Activated T-cell treated with anti-CD3 and anti-CD28 coated beads, Interleukin-2, amount 50 U/mL, for 4 hours (primary cell): ENCODE measurements at regions not wholly inside any gene's neighbourhood (a gene's known extent, or its start where the extent isn't known, plus 50 kb on each side); places are given as distances from the start of the nearest gene placed in this dataset.
"Not testable (repeated sequence)": the region's sequence is repeated elsewhere in the genome, so short reads cannot be mapped to it uniquely, and the experiment has no call there.

ENCODE experiments used
- ATAC-seq, 2 donors: fragments of 200-7000 bp; cut with Tn5 transposase; one replicate each; pipeline ENCODE4 v1.10.0; 2021
- DNase-seq: peaks from one replicate; pipeline ENCODE4 v3.0.0-alpha.2; 2020
- H3K27me3 Mint-ChIP-seq: one replicate; pipeline ENCODE4 v1.8.0; 2021; ENCODE audit warnings: low read depth, mixed read lengths
- H3K36me3 Mint-ChIP-seq: one replicate; pipeline ENCODE4 v1.8.0; 2022; ENCODE audit warnings: mixed read lengths; ENCODE audit not compliant: insufficient read depth
- H3K4me1 Mint-ChIP-seq: one replicate; pipeline ENCODE4 v1.8.0; 2021; ENCODE audit warnings: low read depth, mixed read lengths
- H3K4me3 Mint-ChIP-seq: one replicate; pipeline ENCODE4 v1.8.0; 2021; ENCODE audit warnings: mild to moderate bottlenecking, moderate library complexity, mixed read lengths
- H3K9me3 Mint-ChIP-seq: one replicate; pipeline ENCODE4 v1.8.0; 2021; ENCODE audit warnings: mixed read lengths

DNA sequence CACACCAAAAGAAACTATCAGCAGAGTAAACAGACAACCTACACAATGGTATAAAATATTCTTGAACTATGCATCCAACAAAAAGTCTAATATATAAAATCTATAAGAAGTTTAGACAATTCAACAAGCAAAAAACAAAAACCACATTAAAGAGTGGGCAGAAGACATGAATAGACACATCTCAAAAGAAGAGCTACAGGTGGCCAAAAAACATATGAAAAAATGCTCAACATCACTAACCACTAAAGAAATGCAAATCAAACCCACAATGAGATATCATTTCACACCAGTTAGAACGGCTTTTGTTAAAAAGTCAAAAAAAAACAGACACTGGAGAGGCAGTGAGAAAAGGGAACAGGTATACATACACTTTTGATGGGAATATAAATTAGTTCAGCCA is 348.9 kb upstream of the MAF start:
- ATAC-seq (no peak), DNase-seq (no peak)
- Mint-ChIP-seq H3K27me3 (peaks cover 9% of the 10 kb centered on the region), H3K4me3 (no peak overlapping the region), H3K4me1 (no peaks in the 10 kb centered on the region), H3K36me3 (no peaks in the 10 kb centered on the region), H3K9me3 (no peaks in the 10 kb centered on the region)

DNA sequence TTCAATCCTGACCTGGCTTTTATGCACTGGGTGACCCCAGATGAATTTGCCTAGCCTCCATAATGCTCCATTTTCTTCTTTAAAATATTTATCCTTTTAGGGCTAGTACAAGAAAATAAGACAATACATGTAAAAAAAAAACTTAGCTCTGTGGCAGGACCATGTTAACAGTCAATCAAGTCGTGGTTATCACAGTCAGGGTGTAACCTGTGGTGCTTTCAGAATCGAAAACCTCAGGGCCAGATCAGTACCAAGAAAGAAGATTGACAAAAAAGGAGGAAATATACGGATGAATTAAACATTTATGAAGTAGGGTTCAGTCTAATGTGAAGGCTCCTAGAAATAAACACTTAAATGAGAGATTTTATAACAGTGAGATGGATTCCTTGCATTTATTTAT is 347.2 kb upstream of the MAF start:
- H3K4me1 Mint-ChIP-seq: no peaks in the 10 kb centered on the region
- no peaks in the 10 kb centered on the region for H3K36me3 Mint-ChIP-seq
- DNase-seq (no peak), ATAC-seq (no peak)
- H3K4me3 Mint-ChIP-seq: no peak overlapping the region
- peaks cover 9% of the 10 kb centered on the region for H3K27me3 Mint-ChIP-seq
- no peaks in the 10 kb centered on the region for H3K9me3 Mint-ChIP-seq

DNA sequence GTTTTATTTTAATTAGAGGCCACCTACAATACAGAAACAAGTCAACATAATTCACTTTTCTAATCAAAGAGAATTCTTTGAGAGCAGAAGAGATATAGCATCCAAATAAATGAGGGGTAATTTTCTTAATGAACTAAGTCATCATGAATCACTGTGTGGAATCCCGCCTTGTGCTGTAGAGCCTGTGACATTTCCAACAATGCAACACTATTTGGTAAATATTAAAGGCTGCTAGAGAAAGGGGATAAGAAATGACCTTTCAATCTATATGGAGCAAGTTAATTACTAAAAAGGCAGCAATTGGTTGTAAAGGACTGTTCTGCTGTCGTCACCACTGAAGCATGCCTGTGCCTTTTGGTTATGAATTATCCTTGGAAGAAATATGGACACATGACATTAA is 345.7 kb upstream of the MAF start:
- ATAC-seq: no peak
- H3K27me3 Mint-ChIP-seq: peaks cover 6% of the 10 kb centered on the region

DNA sequence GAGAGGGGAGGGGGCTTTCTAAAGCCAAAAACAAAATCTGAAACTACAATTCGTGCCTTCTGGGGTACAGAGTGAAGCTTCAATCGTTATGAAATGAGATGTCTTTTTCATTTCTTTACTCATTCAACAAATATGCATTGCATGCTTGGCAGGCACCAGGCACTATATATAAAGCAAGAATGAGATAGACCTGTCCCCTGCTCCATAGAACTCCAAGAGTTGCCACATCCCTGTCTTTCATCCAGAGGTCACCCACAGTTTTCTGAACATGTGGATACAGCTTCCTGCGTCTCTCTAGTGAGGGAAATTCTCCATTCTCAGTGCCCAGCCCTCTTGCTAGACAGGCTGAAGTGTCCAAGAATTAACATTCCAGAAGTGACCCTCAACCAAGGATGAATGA is 343.2 kb upstream of the MAF start:
- ATAC-seq (no peak), DNase-seq (no peak)
- no peak overlapping the region for H3K4me3 Mint-ChIP-seq
- peaks cover 3% of the 10 kb centered on the region for H3K27me3 Mint-ChIP-seq
- H3K4me1 Mint-ChIP-seq: no peaks in the 10 kb centered on the region
- H3K9me3 Mint-ChIP-seq: no peaks in the 10 kb centered on the region
- H3K36me3 Mint-ChIP-seq: no peaks in the 10 kb centered on the region

More for the DNA sequence above, 345.7 kb upstream of the MAF start:
- H3K4me1 Mint-ChIP-seq: no peaks in the 10 kb centered on the region
- no peaks in the 10 kb centered on the region for H3K36me3 Mint-ChIP-seq
- no peak for DNase-seq
- H3K4me3 Mint-ChIP-seq: no peak overlapping the region
- no peaks in the 10 kb centered on the region for H3K9me3 Mint-ChIP-seq

DNA sequence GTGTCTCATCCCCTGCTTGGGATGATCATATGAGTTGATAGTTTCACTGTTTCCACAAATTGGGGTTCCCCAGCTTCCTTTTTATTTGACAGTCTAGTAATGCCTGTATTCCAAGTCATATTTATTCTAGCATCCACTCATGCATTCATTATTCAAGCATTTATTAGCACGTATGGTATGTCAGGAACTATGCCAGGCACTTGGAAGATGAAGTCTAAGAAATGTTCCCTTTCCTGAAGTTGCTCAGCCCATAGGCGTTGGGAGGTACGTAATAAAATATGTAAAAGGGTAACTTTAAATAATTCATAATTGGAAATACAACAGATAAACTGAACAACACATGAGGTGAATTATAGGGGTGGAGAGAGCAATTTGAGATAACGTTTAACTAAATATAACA is 338.0 kb upstream of the MAF start:
- Mint-ChIP-seq H3K36me3 (no peaks in the 10 kb centered on the region), H3K4me1 (no peaks in the 10 kb centered on the region), H3K27me3 (no peaks in the 10 kb centered on the region), H3K4me3 (no peak overlapping the region), H3K9me3 (no peaks in the 10 kb centered on the region)
- no peak for ATAC-seq
- no peak for DNase-seq

DNA sequence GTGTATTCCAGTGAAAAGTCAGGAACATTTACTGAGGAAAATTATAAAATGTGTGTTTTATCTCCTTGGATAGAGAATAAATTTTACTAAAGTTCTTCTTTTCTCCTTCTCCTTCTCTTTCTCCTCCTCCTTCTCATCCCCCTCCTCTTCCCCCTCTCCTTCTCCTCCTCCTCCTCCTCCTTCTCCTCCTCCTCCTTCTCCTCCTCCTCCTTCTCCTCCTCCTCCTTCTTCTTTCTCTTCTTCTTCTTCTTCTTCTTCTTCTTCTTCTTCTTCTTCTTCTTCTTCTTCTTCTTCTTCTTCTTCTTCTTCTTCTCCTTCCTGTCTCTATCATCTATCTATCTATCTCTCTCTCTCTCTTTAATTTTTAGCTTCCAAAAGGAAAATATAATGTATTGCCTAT is 337.1 kb upstream of the MAF start:
- not testable (repeated sequence) for ATAC-seq, H3K4me1 Mint-ChIP-seq, H3K36me3 Mint-ChIP-seq, H3K27me3 Mint-ChIP-seq, H3K9me3 Mint-ChIP-seq, DNase-seq, H3K4me3 Mint-ChIP-seq

DNA sequence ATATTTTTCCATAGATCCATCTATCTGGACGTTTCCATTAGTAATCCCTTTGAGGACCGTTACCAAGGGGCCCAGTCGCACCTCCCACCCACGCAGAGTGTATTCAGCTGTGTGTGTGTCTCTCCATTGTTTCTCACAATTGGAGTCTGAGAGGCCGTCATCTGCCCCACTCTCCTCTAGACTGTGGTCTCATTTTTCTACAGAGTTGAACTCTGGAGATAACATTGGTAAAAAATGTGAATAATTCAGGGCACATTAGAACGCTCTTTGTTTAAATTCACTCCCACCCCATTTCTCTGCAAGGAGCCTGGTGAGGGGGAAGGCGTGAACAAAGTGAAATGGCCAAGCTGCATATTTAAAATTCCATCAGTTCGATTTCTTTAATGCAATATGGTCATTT is 333.1 kb upstream of the MAF start:
- ATAC-seq: no peak

DNA sequence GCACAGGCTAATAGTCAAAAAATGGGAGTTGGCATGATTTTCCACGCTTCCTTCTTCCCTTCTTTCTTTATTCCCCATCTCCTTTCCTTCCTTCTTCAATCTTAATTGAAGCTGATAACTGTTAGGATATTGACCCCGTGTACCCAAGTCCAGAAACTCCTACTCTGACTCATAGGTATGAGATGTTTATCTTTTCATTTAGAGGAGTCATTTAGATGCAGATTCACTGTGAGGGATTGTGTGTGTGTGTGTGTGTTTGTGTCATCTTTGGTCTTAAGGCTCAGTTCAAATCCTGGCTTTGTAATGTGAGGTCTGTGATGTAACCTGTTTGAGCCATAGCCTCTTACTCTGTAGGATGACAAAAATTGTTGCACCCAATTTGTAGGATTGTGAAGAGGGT is 332.0 kb upstream of the MAF start:
- H3K36me3 Mint-ChIP-seq: no peaks in the 10 kb centered on the region
- ATAC-seq (no peak), DNase-seq (no peak)
- H3K4me3 Mint-ChIP-seq: no peak overlapping the region
- no peaks in the 10 kb centered on the region for H3K27me3 Mint-ChIP-seq
- no peaks in the 10 kb centered on the region for H3K9me3 Mint-ChIP-seq
- no peaks in the 10 kb centered on the region for H3K4me1 Mint-ChIP-seq

More for the DNA sequence above, 333.1 kb upstream of the MAF start:
- no peaks in the 10 kb centered on the region for H3K4me1 Mint-ChIP-seq
- H3K9me3 Mint-ChIP-seq: no peaks in the 10 kb centered on the region
- no peaks in the 10 kb centered on the region for H3K27me3 Mint-ChIP-seq
- no peaks in the 10 kb centered on the region for H3K36me3 Mint-ChIP-seq
- no peak for DNase-seq
- H3K4me3 Mint-ChIP-seq: no peak overlapping the region

DNA sequence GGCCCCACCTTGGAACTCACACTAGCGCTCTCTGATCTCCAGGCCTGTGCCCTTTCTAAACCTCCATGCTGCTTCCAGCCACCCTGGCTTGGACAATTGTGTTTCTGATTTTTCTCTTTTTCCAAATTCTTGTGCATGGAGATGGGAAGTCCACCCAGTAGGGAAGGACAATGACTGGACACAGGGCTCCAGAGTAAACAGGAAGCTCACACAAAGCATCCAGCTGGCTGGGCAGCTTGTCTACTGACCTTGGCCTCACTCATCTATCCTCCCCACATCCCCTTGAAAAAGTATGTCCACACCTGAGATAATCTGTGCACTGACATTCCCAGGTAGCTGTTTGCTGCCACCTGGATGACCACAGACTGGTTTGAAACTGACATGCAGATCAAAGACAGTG is 331.2 kb upstream of the MAF start:
- Mint-ChIP-seq H3K9me3 (no peaks in the 10 kb centered on the region), H3K36me3 (no peaks in the 10 kb centered on the region), H3K4me1 (no peaks in the 10 kb centered on the region), H3K4me3 (no peak overlapping the region), H3K27me3 (no peaks in the 10 kb centered on the region)
- ATAC-seq (no peak), DNase-seq (no peak)

DNA sequence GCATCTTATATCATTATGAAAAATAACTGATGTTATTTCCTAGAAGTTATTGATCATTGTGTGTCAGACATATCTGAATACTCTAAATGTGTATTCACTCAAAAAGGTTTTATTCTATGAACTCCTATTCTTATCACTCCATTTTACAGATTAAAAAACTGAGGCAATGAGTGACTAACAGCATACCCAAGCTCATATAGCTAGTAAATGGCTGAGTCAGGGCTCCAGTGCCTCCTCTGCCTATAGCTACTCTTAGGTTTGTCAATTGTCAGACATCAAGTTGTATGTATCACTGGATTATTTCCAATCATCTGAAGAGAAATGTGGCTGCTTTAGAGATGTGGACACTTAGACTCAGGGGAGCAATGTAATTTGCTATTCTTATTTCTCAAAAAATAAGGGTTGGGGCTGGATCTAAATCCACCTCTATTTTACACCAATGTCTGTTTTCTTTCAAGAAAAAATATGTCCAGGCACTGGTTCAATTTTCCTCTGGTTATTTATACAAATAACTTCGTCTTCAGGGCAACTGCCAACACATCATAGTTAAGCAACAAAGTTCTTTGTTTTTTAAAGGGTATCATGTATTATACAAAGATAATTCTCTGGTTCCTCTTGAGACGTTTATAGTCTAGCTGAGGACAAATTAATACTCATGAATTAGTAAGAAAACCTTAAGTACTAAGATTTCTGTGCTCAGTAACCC is 328.9 kb upstream of the MAF start:
- H3K4me1 Mint-ChIP-seq: no peaks in the 10 kb centered on the region

DNA sequence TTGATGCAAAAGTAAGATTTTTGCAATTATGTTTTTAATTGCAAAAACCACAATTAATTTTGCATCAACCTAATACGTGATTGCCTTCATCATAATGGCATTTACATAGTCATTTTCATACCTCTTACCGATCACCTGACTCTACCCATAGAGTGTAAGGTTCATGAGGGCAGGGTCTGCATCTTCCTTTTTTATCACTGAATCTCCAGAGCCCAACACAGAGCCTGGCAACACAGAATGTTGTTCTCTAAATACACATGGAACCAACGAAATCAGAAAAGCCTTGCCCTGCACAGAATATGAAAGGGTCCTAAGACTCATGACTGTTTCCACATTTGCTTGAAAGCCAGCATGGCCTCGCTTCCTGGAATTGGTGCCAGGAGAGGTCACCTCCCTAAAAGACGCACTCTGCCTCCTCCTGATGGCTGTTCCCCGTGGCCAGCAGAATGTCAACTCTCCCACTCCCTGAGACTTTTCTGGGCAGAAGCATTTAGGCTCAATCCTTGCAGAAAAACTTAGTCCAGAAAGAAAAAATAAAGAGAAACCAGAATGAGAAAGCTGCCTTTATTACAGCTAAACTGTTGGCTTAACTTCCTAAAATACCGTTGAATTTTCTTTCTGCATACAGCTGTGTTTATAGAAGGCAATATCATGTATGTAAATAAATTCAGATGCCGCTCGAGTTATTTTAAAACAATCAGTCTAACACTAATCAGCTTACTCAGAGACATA is 327.8 kb upstream of the MAF start:
- H3K4me3 Mint-ChIP-seq: no peak overlapping the region
- no peaks in the 10 kb centered on the region for H3K9me3 Mint-ChIP-seq
- no peaks in the 10 kb centered on the region for H3K4me1 Mint-ChIP-seq
- no peaks in the 10 kb centered on the region for H3K27me3 Mint-ChIP-seq
- no peaks in the 10 kb centered on the region for H3K36me3 Mint-ChIP-seq
- no peak for DNase-seq
- ATAC-seq: no peak

More for the DNA sequence above, 328.9 kb upstream of the MAF start:
- ATAC-seq: no peak
- Mint-ChIP-seq H3K4me3 (no peak overlapping the region), H3K36me3 (no peaks in the 10 kb centered on the region), H3K9me3 (no peaks in the 10 kb centered on the region), H3K27me3 (no peaks in the 10 kb centered on the region)
- DNase-seq: no peak

DNA sequence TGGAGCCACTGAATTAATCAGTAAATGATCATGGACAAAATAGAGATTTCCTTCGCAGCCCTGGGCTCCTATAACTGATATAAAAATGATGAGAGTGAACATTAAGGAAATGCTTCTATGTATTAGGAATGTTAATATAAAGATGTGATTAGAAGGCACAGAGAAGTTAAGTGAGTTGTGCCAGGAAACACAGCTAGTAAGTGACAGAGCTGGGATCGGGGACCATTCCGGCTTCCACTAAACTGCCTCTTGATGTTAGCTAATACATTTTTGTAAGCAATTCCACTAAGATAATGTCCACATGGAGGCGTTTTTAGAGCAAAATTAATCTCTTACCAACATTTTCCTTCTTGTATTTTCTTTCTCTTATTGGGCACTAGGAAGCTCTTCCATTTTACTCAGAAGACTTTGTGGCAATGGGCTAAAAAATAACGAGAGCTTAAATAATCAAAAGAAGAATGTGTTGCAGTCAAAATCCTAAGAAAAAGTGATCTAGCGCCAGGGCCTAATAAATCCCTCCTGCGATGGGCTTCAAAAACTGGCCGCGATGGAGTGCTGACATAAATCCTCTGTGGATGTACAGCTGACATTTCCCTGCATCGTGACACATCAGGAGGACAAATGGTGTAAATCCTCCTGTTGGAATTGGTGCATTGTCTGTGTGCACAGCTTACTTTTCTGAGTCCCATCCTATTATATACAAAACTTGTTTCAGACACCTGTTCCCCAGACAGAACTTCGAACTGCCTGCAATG is 326.1 kb upstream of the MAF start:
- Mint-ChIP-seq H3K36me3 (no peaks in the 10 kb centered on the region), H3K4me1 (no peaks in the 10 kb centered on the region), H3K9me3 (no peaks in the 10 kb centered on the region), H3K27me3 (no peaks in the 10 kb centered on the region), H3K4me3 (no peak overlapping the region)
- no peak for ATAC-seq
- DNase-seq: no peak

DNA sequence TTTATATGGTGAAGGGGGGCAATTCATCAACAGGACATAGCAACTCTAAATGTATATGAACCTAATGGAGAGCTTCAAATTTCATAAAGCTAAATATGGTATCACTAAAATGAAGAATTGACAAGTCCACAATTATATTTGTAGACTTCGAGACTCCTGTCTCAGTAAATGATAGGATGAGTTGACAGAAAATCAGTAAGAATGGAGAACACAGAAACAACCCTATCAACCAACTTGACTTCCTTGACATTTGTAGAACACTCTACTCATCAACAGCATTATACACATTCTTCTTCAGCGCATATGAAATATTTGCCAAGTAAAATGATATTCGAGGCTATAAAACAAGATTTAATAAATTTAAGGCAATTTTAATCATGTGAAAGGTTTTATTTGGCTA is 322.9 kb upstream of the MAF start:
- ATAC-seq: no peak
- Mint-ChIP-seq H3K4me3 (no peak overlapping the region), H3K36me3 (no peaks in the 10 kb centered on the region), H3K27me3 (peaks cover 5% of the 10 kb centered on the region), H3K9me3 (no peaks in the 10 kb centered on the region), H3K4me1 (no peaks in the 10 kb centered on the region)
- no peak for DNase-seq

DNA sequence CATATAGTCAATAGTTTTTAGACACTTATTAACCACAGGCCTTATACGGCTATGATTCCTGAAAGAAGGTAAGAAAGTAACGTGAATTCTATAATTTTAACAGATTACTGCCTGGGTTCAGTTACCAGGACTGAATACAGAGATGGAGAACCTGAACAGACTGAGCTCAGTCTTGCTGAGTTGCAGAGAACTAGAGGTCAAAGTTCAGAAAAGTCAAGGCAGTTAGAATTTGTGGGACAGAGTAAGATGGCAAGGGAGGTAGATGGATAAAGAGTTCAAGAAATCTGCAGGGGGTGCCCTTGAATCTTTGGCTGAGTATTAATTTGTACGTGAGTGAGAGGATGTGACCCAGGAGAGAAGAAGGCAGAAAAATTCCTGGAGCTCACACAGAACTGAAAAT is 320.1 kb upstream of the MAF start:
- ATAC-seq (no peak), DNase-seq (no peak)
- Mint-ChIP-seq H3K36me3 (no peaks in the 10 kb centered on the region), H3K27me3 (peaks cover 6% of the 10 kb centered on the region), H3K4me1 (no peaks in the 10 kb centered on the region), H3K4me3 (no peak overlapping the region), H3K9me3 (no peaks in the 10 kb centered on the region)

DNA sequence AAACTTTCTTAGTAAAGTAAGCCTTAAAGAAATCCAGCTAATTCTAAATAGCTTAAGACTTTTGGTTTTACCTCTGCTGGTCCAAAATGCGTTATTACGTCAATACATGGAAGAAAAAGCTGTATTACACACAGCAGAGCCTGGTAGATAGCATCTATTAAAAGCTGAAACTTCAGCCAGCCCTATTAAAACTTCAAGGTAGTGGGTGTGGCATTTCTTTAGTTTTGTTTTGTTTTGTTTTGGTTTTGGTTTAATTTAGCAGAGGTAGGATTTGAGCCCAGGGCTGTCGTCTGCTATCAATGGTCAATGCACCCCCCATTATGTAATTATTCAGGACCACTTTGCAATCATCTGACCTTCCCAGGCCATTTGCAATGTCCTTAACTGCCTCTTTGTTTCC is 318.4 kb upstream of the MAF start:
- Mint-ChIP-seq H3K27me3 (peaks cover 13% of the 10 kb centered on the region), H3K36me3 (no peaks in the 10 kb centered on the region), H3K9me3 (no peaks in the 10 kb centered on the region), H3K4me3 (no peak overlapping the region), H3K4me1 (no peaks in the 10 kb centered on the region)
- DNase-seq (no peak), ATAC-seq (no peak)
